MCF 10A (cell line): ENCODE measurements at regions not wholly inside any gene's neighbourhood (a gene's known extent, or its start where the extent isn't known, plus 50 kb on each side); places are given as distances from the start of the nearest gene placed in this dataset.
"Not testable (repeated sequence)": the region's sequence is repeated elsewhere in the genome, so short reads cannot be mapped to it uniquely, and the experiment has no call there.

ENCODE experiments used
- BruUV-seq: library from RNA; stranded (reverse); fragments of 400-500 nt; replicated peaks from 2 replicates; lab custom pipeline; 2021; lab: Mats Ljungman, UMichigan
- CTCF ChIA-PET: fragments of 300-600 bp; sonication (Branson Sonifier 250); formaldehyde crosslinking; extraction: SDS; loops from one replicate; lab custom pipeline; 2021; ENCODE audit warnings: antibody characterized with exemption, inconsistent platforms; lab: Yijun Ruan, JAX
- POLR2A ChIA-PET: fragments of 300-600, 350-650 bp; sonication (Branson Sonifier 250); formaldehyde crosslinking; extraction: SDS; loops from one replicate; lab custom pipeline; 2020; ENCODE audit warnings: antibody characterized with exemption, inconsistent platforms; lab: Yijun Ruan, JAX
- DNase-seq: peaks from one replicate; pipeline ENCODE4 v3.0.0-alpha.2; 2018; ENCODE audit not compliant: unreplicated experiment
- H3K27ac Mint-ChIP-seq: one replicate; pipeline ENCODE4 v1.8.0; 2022; ENCODE audit warnings: mild to moderate bottlenecking, low read depth, mixed read lengths; ENCODE audit not compliant: unreplicated experiment
- H3K27me3 Mint-ChIP-seq: one replicate; pipeline ENCODE4 v1.8.0; 2022; ENCODE audit warnings: mixed read lengths; ENCODE audit not compliant: insufficient read depth, unreplicated experiment
- H3K36me3 Mint-ChIP-seq: one replicate; pipeline ENCODE4 v1.8.0; 2022; ENCODE audit warnings: mild to moderate bottlenecking, moderate library complexity, mixed read lengths; ENCODE audit not compliant: insufficient read depth, unreplicated experiment
- H3K4me1 Mint-ChIP-seq: one replicate; pipeline ENCODE4 v1.8.0; 2022; ENCODE audit warnings: mixed read lengths; ENCODE audit not compliant: insufficient read depth, unreplicated experiment
- H3K4me3 Mint-ChIP-seq: one replicate; pipeline ENCODE4 v1.8.0; 2022; ENCODE audit warnings: mild to moderate bottlenecking, moderate library complexity, mixed read lengths; ENCODE audit not compliant: unreplicated experiment
- H3K9me3 Mint-ChIP-seq: one replicate; pipeline ENCODE4 v1.8.0; 2022; ENCODE audit warnings: mixed read lengths; ENCODE audit not compliant: unreplicated experiment
- intact Hi-C: fragments of 100-400 bp; cut with micrococcal nuclease; formaldehyde crosslinking; loops from 2 replicates; pipeline ENCODE4 v1.14.1; 2022
- TF ChIP-seq, protein P1 (sequence below): fragments of 200-600 bp; IDR thresholded peaks from one replicate; pipeline ENCODE4 v1.8.0; 2022; ENCODE audit warnings: antibody characterized with exemption, mild to moderate bottlenecking; ENCODE audit not compliant: unreplicated experiment

DNA sequence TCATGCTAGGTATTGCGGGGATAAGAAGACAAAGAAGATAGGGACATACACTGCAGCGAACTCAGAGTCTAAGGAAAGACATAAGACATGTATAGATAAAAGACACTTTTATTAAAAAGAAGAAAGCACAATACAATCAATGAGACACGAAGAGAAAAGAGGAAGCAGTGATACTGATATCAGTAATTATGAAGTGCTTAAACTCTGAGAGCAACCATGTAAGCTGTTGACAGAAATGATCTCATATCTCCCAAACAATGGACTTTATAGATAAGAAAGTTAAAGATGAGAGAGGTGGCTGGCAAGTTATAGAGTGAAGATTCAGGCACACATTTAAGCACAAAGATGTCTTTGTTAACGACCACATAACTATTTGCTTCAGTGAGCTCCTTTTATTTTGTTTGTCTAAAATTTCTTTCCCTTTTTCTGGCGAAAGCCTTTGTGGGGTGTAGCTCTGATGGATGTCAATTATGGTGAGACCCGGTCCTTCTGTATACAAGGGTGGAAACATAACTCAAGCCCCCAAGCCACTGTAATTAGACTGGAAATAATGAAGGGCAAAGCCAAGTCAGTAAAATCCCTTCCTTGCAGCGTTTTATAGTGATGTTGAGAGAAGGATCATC is 818.0 kb upstream of the SLC10A2 start:
- TF ChIP-seq, protein P1, sequence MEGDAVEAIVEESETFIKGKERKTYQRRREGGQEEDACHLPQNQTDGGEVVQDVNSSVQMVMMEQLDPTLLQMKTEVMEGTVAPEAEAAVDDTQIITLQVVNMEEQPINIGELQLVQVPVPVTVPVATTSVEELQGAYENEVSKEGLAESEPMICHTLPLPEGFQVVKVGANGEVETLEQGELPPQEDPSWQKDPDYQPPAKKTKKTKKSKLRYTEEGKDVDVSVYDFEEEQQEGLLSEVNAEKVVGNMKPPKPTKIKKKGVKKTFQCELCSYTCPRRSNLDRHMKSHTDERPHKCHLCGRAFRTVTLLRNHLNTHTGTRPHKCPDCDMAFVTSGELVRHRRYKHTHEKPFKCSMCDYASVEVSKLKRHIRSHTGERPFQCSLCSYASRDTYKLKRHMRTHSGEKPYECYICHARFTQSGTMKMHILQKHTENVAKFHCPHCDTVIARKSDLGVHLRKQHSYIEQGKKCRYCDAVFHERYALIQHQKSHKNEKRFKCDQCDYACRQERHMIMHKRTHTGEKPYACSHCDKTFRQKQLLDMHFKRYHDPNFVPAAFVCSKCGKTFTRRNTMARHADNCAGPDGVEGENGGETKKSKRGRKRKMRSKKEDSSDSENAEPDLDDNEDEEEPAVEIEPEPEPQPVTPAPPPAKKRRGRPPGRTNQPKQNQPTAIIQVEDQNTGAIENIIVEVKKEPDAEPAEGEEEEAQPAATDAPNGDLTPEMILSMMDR = no peak
- DNase-seq = no peak
- Mint-ChIP-seq H3K27me3 (no peaks in the 10 kb centered on the region), H3K9me3 (no peaks in the 10 kb centered on the region), H3K36me3 (no peaks in the 10 kb centered on the region), H3K4me1 (peaks cover 4% of the 10 kb centered on the region), H3K4me3 (no peak overlapping the region), H3K27ac (no peak overlapping the region)
- no TSS peak for BruUV-seq
- CTCF ChIA-PET = interaction anchor here (0.7 to 1.5 kb wide), 9 partner anchors 7 to 1318 kb away, joined by 3 to 9 read pairs (median 4); no protein-coding TSS in a partner anchor
- POLR2A ChIA-PET = no interaction called here
- intact Hi-C loops = loop anchor here (5.0 to 10.0 kb wide), 3 partner anchors 433 to 969 kb away; no protein-coding TSS in a partner anchor

DNA sequence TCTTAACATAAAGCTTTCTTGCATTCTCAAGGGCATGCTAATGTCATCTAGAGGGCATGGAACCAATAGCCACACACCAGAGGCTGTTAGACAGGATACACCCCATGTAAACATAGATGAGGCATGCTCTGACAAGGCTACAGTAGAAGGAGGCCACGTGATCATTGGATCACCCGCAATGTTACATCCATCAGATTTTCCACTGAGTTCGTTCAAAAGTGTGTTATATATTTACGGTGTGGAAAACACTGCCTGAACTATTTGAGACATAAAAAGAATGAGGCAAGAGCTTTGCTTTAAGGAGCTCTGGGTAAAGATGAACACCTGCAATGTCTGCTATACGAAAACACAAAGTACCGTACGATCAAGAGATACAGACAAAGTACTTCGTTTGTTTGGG is 817.5 kb upstream of the SLC10A2 start:
- peaks cover 5% of the 10 kb centered on the region for H3K4me1 Mint-ChIP-seq
- BruUV-seq = no TSS peak
- no peak overlapping the region for H3K4me3 Mint-ChIP-seq
- no peaks in the 10 kb centered on the region for H3K27me3 Mint-ChIP-seq
- POLR2A ChIA-PET = interaction anchor here (0.6 to 0.7 kb wide), 3 partner anchors 16 to 1931 kb away, joined by 3 to 4 read pairs (median 3); no protein-coding TSS in a partner anchor
- intact Hi-C loops = loop anchor here (1.0 to 10.0 kb wide), 5 partner anchors 434 to 969 kb away; no protein-coding TSS in a partner anchor
- CTCF ChIA-PET = interaction anchor here (0.6 to 1.5 kb wide), 16 partner anchors 8 to 1494 kb away, joined by 3 to 9 read pairs (median 3); no protein-coding TSS in a partner anchor
- no peak overlapping the region for H3K27ac Mint-ChIP-seq
- DNase-seq = no peak
- no peaks in the 10 kb centered on the region for H3K36me3 Mint-ChIP-seq
- no peaks in the 10 kb centered on the region for H3K9me3 Mint-ChIP-seq
- TF ChIP-seq, protein P1 = no peak

DNA sequence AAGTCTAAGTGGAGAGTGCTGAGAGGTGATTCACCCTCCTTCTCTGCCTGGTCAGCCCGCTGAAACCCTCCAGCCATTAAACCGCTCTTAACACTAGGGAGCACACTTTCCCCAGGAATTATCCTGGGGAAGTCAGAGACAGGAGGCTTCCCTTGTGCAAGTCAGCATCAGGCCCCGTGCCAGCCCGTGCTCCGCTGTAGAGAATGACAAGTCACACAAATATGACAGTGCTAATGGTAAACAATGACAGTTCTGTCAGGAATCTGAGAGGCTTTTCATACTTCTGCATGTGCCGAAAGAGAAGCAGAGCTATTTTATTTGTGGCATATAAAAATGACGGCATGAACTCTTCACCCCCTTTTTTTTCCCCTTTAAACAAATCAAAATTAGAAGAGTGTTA is 816.9 kb upstream of the SLC10A2 start:
- no peaks in the 10 kb centered on the region for H3K36me3 Mint-ChIP-seq
- peaks cover 5% of the 10 kb centered on the region for H3K4me1 Mint-ChIP-seq
- TF ChIP-seq, protein P1 = peak; percentile 60
- ChIA-PET POLR2A (interaction anchor here (0.6 to 0.7 kb wide), 3 partner anchors 15 to 1931 kb away, joined by 3 to 4 read pairs (median 3); no protein-coding TSS in a partner anchor), CTCF (interaction anchor here (0.6 to 1.5 kb wide), 16 partner anchors 9 to 1494 kb away, joined by 3 to 9 read pairs (median 3); no protein-coding TSS in a partner anchor)
- peak overlapping the region; percentile 57 for H3K4me3 Mint-ChIP-seq
- DNase-seq = peak; percentile 95
- no peaks in the 10 kb centered on the region for H3K9me3 Mint-ChIP-seq
- H3K27ac Mint-ChIP-seq = no peak overlapping the region
- BruUV-seq = no TSS peak
- no peaks in the 10 kb centered on the region for H3K27me3 Mint-ChIP-seq
- intact Hi-C loops = loop anchor here (1.0 to 10.0 kb wide), 5 partner anchors 434 to 968 kb away; no protein-coding TSS in a partner anchor

DNA sequence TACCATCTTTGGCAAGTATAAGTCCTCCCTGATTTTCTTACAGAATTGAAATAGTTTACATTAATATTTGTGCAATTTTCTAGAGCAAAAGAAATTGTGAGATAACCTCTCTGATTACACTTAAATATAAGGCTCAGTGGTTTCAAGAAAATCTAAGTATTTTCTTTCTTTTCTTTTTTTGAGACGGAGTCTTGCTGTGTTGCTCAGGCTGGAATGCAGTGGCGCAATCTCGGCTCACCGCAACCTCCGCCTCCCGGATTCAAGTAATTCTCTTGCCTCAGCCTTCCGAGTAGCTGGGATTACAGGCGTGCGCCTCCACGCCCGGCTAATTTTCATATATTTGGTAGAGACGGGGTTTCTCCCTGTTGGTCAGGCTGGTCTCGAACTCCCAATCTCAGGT is 813.9 kb upstream of the SLC10A2 start:
- CTCF ChIA-PET = interaction anchor here (0.6 to 1.5 kb wide), 3 partner anchors 436 to 692 kb away, joined by 3 to 6 read pairs (median 3); no protein-coding TSS in a partner anchor
- H3K27me3 Mint-ChIP-seq, H3K27ac Mint-ChIP-seq, BruUV-seq, POLR2A ChIA-PET, H3K4me3 Mint-ChIP-seq, H3K4me1 Mint-ChIP-seq, H3K36me3 Mint-ChIP-seq, H3K9me3 Mint-ChIP-seq, DNase-seq: not testable (repeated sequence)
- intact Hi-C loops = loop anchor here (5.0 to 10.0 kb wide), 3 partner anchors 437 to 965 kb away; no protein-coding TSS in a partner anchor
